Heart left ventricle (tissue), 13 donors: ENCODE measurements at regions not wholly inside any gene's neighbourhood (a gene's known extent, or its start where the extent isn't known, plus 50 kb on each side); places are given as distances from the start of the nearest gene placed in this dataset.

ENCODE experiments used
- POLR2A ChIP-seq, 2 donors: fragments of 450-650 bp; IDR thresholded peaks; one replicate each; pipeline ENCODE4 v1.6.1; 2017; ENCODE audit warnings: antibody characterized with exemption in 2 of 2, mild to moderate bottlenecking in 2 of 2, moderate library complexity in 2 of 2
- TF ChIP-seq, protein P1 (sequence below), 12 donors: fragments of 200-600 bp; sonication (generic) in 4 of 12; IDR thresholded peaks; one replicate each; pipeline versions ENCODE4 v1.5.0 to v1.8.0; 2018 to 2022; ENCODE audit warnings: antibody characterized with exemption in 12 of 12, mild to moderate bottlenecking in 5 of 12
- donor health status: ischemic (EF 13 %, LVEDD 7.1; RV severe dilation, severe dysfunction).
- donor health status: DM: no; HTN: yes; CAD: no.
- donor health status: DM: no; HTN: no; CAD: no.
- donor health status: ischemic (EF 25% LVEDD 6.9; RV normal size, moderate dysfunction).
- donor health status: ischemic (EF 25% LVEDD 5.7; RV mildly dilated, moderate dysfunction).
- donor health status: ischemic (EF 35%, LVEDD 5.7; RV mildly dilated, moderate dysfunction).
- donor health status: nonischemic (EF 11% LVEDD 7.7; RV severe dilation, severe dysfunction).
- donor health status: DM: yes; HTN: yes; CAD: no.
- donor health status: PGD.
- donor health status: ischemic (EF 29% LVEDD 5.4; RV normal size, mild dysfunction).
- donor health status: nonischemic (EF 23%, LVEDD 6.1; RV moderate dilation, normal function).

DNA sequence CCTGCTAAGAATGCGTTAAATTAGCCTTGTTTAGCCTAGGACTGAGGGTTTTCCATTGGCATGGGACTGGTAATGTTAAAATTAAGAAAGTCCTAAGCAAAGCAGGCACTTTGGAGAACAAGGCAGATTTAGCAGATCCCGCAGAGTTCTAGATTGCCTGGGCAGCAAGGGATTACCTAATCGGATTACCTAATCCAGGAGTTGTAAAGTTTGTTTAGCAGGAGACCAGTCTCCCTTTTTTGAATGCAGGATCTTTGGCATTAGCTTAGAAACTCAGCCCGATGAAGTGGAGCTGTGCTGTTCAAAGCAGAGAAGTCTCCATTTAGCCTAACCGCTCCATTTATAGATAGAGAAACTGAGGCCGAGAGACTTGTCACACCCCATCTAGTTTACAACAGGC, 206.0 kb downstream of the DMRT2 start:
- TF ChIP-seq POLR2A (IDR thresholded peaks at IDR 0.05): no peak
- TF ChIP-seq, protein P1, sequence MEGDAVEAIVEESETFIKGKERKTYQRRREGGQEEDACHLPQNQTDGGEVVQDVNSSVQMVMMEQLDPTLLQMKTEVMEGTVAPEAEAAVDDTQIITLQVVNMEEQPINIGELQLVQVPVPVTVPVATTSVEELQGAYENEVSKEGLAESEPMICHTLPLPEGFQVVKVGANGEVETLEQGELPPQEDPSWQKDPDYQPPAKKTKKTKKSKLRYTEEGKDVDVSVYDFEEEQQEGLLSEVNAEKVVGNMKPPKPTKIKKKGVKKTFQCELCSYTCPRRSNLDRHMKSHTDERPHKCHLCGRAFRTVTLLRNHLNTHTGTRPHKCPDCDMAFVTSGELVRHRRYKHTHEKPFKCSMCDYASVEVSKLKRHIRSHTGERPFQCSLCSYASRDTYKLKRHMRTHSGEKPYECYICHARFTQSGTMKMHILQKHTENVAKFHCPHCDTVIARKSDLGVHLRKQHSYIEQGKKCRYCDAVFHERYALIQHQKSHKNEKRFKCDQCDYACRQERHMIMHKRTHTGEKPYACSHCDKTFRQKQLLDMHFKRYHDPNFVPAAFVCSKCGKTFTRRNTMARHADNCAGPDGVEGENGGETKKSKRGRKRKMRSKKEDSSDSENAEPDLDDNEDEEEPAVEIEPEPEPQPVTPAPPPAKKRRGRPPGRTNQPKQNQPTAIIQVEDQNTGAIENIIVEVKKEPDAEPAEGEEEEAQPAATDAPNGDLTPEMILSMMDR (IDR thresholded peaks at IDR 0.05): no peak
